GM23338 (cell line): ENCODE measurements at regions not wholly inside any gene's neighbourhood (a gene's known extent, or its start where the extent isn't known, plus 50 kb on each side); places are given as distances from the start of the nearest gene placed in this dataset.

Source experiments
- ATAC-seq: fragments of 200-7000 bp; cut with Tn5 transposase; 3 replicates; pipeline ENCODE4 v1.9.1; 2020
- DNase-seq: peaks from one replicate; pipeline ENCODE4 v3.0.0-alpha.2; 2015; ENCODE audit warnings: low spot score
- H2AFZ ChIP-seq: fragments of 200-600 bp; sonication (generic); 2 replicates; pipeline ENCODE4 v1.8.0; 2016; ENCODE audit warnings: antibody characterized with exemption, mild to moderate bottlenecking, moderate library complexity
- H3F3A ChIP-seq: fragments of 200-600 bp; sonication (generic); replicated peaks from 2 replicates; pipeline ENCODE4 v1.8.0; 2017; ENCODE audit warnings: antibody characterized with exemption, mixed run types, low read depth
- H3K27ac ChIP-seq: fragments of 200-600 bp; sonication (generic); 2 replicates; pipeline ENCODE4 v1.6.1; 2016; ENCODE audit warnings: low read depth
- H3K27me3 ChIP-seq: fragments of 200-600 bp; sonication (generic); 2 replicates; pipeline ENCODE4 v1.8.0; 2016; ENCODE audit warnings: mild to moderate bottlenecking, mixed run types, moderate library complexity; ENCODE audit not compliant: insufficient read depth
- H3K36me3 ChIP-seq: fragments of 200-600 bp; sonication (generic); 2 replicates; pipeline ENCODE4 v1.8.0; 2016; ENCODE audit warnings: mild to moderate bottlenecking; ENCODE audit not compliant: insufficient read depth
- H3K4me1 ChIP-seq: fragments of 200-600 bp; sonication (generic); 2 replicates; pipeline ENCODE4 v1.8.0; 2016; ENCODE audit warnings: mild to moderate bottlenecking, moderate library complexity; ENCODE audit not compliant: insufficient read depth
- H3K4me2 ChIP-seq: fragments of 200-600 bp; sonication (generic); 2 replicates; pipeline ENCODE4 v1.7.1; 2017; ENCODE audit warnings: mixed run types
- H3K4me3 ChIP-seq: fragments of 200-600 bp; sonication (generic); 2 replicates; pipeline ENCODE4 v1.6.1; 2016; ENCODE audit warnings: mixed run types
- H3K79me2 ChIP-seq: fragments of 200-600 bp; sonication (generic); replicated peaks from 2 replicates; pipeline ENCODE4 v1.8.0; 2017; ENCODE audit warnings: mild to moderate bottlenecking; ENCODE audit not compliant: insufficient read depth
- H3K9me2 ChIP-seq: fragments of 200-600 bp; sonication (generic); 2 replicates; pipeline ENCODE4 v1.8.0; 2017; ENCODE audit not compliant: insufficient read depth
- H4K20me1 ChIP-seq: fragments of 200-600 bp; sonication (generic); replicated peaks from 2 replicates; pipeline ENCODE4 v1.8.0; 2017; ENCODE audit warnings: mild to moderate bottlenecking; ENCODE audit not compliant: insufficient read depth
- H3K27ac Mint-ChIP-seq: 2 replicates; pipeline ENCODE4 v1.8.0; 2020; ENCODE audit warnings: inconsistent platforms, mild to moderate bottlenecking, moderate library complexity, mixed read lengths
- H3K27me3 Mint-ChIP-seq: 3 replicates; pipeline ENCODE4 v1.8.0; 2022; ENCODE audit warnings: low read depth, mild to moderate bottlenecking, moderate library complexity, mixed read lengths, inconsistent platforms; ENCODE audit not compliant: insufficient read depth, poor library complexity
- H3K36me3 Mint-ChIP-seq: 3 replicates; pipeline ENCODE4 v1.8.0; 2021; ENCODE audit warnings: low read depth, mild to moderate bottlenecking, inconsistent platforms, moderate library complexity, mixed read lengths
- H3K4me1 Mint-ChIP-seq: 3 replicates; pipeline ENCODE4 v1.8.0; 2020; ENCODE audit warnings: mild to moderate bottlenecking, inconsistent platforms, mixed read lengths
- H3K4me3 Mint-ChIP-seq: 3 replicates; pipeline ENCODE4 v1.8.0; 2021; ENCODE audit warnings: moderate library complexity, mild to moderate bottlenecking, inconsistent platforms, mixed read lengths
- H3K9me3 Mint-ChIP-seq: 3 replicates; pipeline ENCODE4 v1.8.0; 2020; ENCODE audit warnings: moderate library complexity, mild to moderate bottlenecking, inconsistent platforms, mixed read lengths
- ETS1 ChIP-seq: IDR thresholded peaks from 2 replicates; pipeline ENCODE4 v1.6.1; 2016; ENCODE audit warnings: antibody characterized with exemption
- EZH2 ChIP-seq: fragments of 200-600 bp; sonication (generic); IDR thresholded peaks from one replicate; pipeline ENCODE4 v1.8.0; 2017; ENCODE audit warnings: antibody characterized with exemption, mild to moderate bottlenecking, low read depth; ENCODE audit not compliant: unreplicated experiment
- JUNB ChIP-seq: IDR thresholded peaks from one replicate; pipeline ENCODE4 v1.6.1; 2016; ENCODE audit warnings: antibody characterized with exemption; ENCODE audit not compliant: unreplicated experiment
- NANOG ChIP-seq: IDR thresholded peaks from 2 replicates; pipeline ENCODE4 v1.6.1; 2016; ENCODE audit warnings: antibody characterized with exemption, borderline replicate concordance
- REST ChIP-seq: IDR thresholded peaks from one replicate; pipeline ENCODE4 v1.6.1; 2018; ENCODE audit warnings: antibody characterized with exemption; ENCODE audit not compliant: unreplicated experiment
- STAT1 ChIP-seq: IDR thresholded peaks from one replicate; pipeline ENCODE4 v1.6.1; 2016; ENCODE audit warnings: antibody characterized with exemption; ENCODE audit not compliant: unreplicated experiment
- ZNF114 ChIP-seq: fragments of 250-450 bp; sonication (Bioruptor Pico); IDR thresholded peaks from 2 replicates; pipeline ENCODE4 v1.5.0; 2020; ENCODE audit warnings: mild to moderate bottlenecking, moderate library complexity
- ZNF331 ChIP-seq: fragments of 250-450 bp; sonication (Bioruptor Pico); IDR thresholded peaks from 2 replicates; pipeline ENCODE4 v1.5.0; 2020; ENCODE audit warnings: low read depth, mild to moderate bottlenecking, moderate library complexity
- ZNF462 ChIP-seq: fragments of 250-450 bp; sonication (Bioruptor Pico); IDR thresholded peaks from 2 replicates; pipeline ENCODE4 v1.5.0; 2020; ENCODE audit warnings: mild to moderate bottlenecking, moderate library complexity
- TF ChIP-seq, protein P1 (sequence below), 2 experiments: fragments of 200-600 bp in 1 of 2; sonication (generic) in 1 of 2; conservative IDR thresholded peaks; 2 replicates each; pipeline versions ENCODE4 v1.5.1 to v1.6.1; 2016 to 2017; ENCODE audit warnings: antibody characterized with exemption in 2 of 2, low read depth in 2 of 2, mild to moderate bottlenecking in 2 of 2, moderate library complexity in 1 of 2

GRCh38 chr3:166897811-166898210 lies 482.3 kb downstream of the ZBBX start:
- H3K4me2 ChIP-seq, result no peak overlapping the region
- Mint-ChIP-seq H3K4me1 (no peaks in the 10 kb centered on the region), H3K4me3 (no peak overlapping the region), H3K27ac (no peak overlapping the region), H3K9me3 (no peaks in the 10 kb centered on the region), H3K27me3 (peaks cover 3% of the 10 kb centered on the region), H3K36me3 (no peaks in the 10 kb centered on the region)
- H3F3A ChIP-seq, result no peaks in the 10 kb centered on the region
- no peak for TF ChIP-seq JUNB
- no peak for TF ChIP-seq ZNF462 (CRISPR knock-in tag)
- TF ChIP-seq ZNF114 (CRISPR knock-in tag), result no peak
- no peaks in the 10 kb centered on the region for H3K27me3 ChIP-seq
- DNase-seq (no peak), ATAC-seq (no peak)
- no peak overlapping the region for H3K4me3 ChIP-seq
- no peaks in the 10 kb centered on the region for H3K4me1 ChIP-seq
- H3K9me2 ChIP-seq, result no peaks in the 10 kb centered on the region
- H2AFZ ChIP-seq, result no peak overlapping the region
- no peaks in the 10 kb centered on the region for H3K79me2 ChIP-seq
- no peak overlapping the region for H3K27ac ChIP-seq
- no peaks in the 10 kb centered on the region for H3K36me3 ChIP-seq
- no peaks in the 10 kb centered on the region for H4K20me1 ChIP-seq

DNA sequence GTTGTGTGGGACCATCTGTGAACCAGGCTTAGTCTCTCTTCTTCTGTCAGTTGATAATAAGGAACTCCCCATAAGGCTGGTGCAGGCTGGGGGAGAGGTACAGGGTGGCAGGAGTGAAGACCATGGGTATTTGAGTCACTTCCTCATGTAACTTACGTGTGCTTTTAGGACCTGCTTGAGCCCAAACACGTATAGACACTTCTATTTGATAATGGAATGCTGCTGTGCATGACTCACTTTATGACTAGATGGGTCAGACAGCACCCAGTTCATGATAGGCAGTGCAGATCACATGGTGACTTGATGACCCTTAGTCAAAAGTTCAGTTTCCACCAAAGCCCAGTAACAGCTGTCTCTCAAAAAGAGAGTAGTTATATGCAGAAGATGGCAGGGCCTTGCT lies 490.9 kb downstream of the ZBBX start:
- no peaks in the 10 kb centered on the region for H4K20me1 ChIP-seq
- no peak overlapping the region for H3K4me3 ChIP-seq
- Mint-ChIP-seq H3K27me3 (no peaks in the 10 kb centered on the region), H3K9me3 (no peaks in the 10 kb centered on the region; the same call in 2 of the 3 replicates), H3K27ac (no peak overlapping the region), H3K36me3 (no peaks in the 10 kb centered on the region), H3K4me3 (no peak overlapping the region), H3K4me1 (no peaks in the 10 kb centered on the region)
- H3K27me3 ChIP-seq, result no peaks in the 10 kb centered on the region
- no peak overlapping the region for H3K27ac ChIP-seq
- H3K4me1 ChIP-seq, result no peaks in the 10 kb centered on the region
- no peak for DNase-seq
- H3K36me3 ChIP-seq, result no peaks in the 10 kb centered on the region
- no peaks in the 10 kb centered on the region for H3K79me2 ChIP-seq
- no peak overlapping the region for H2AFZ ChIP-seq
- H3K4me2 ChIP-seq, result no peak overlapping the region
- 0 out of 2 replicates have a peak, but pooled peaks cover 4% of the 10 kb centered on the region for H3K9me2 ChIP-seq
- no peaks in the 10 kb centered on the region for H3F3A ChIP-seq
- no peak for ATAC-seq
- TF ChIP-seq STAT1 (no peak), EZH2 (no peak), JUNB (no peak), NANOG (no peak), ZNF331 (CRISPR knock-in tag) (no peak), REST (no peak), ETS1 (no peak)
- TF ChIP-seq, protein P1, sequence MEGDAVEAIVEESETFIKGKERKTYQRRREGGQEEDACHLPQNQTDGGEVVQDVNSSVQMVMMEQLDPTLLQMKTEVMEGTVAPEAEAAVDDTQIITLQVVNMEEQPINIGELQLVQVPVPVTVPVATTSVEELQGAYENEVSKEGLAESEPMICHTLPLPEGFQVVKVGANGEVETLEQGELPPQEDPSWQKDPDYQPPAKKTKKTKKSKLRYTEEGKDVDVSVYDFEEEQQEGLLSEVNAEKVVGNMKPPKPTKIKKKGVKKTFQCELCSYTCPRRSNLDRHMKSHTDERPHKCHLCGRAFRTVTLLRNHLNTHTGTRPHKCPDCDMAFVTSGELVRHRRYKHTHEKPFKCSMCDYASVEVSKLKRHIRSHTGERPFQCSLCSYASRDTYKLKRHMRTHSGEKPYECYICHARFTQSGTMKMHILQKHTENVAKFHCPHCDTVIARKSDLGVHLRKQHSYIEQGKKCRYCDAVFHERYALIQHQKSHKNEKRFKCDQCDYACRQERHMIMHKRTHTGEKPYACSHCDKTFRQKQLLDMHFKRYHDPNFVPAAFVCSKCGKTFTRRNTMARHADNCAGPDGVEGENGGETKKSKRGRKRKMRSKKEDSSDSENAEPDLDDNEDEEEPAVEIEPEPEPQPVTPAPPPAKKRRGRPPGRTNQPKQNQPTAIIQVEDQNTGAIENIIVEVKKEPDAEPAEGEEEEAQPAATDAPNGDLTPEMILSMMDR (conservative IDR thresholded peaks at IDR 0.05; ENCODE audit: low read depth in 2 of 2), result no peak
